C4-2B (cell line): ENCODE measurements at regions not wholly inside any gene's neighbourhood (a gene's known extent, or its start where the extent isn't known, plus 50 kb on each side); places are given as distances from the start of the nearest gene placed in this dataset.
"Not testable (repeated sequence)": the region's sequence is repeated elsewhere in the genome, so short reads cannot be mapped to it uniquely, and the experiment has no call there.

Experiments used
- ZFX ChIP-seq: fragments of 450-650 bp; IDR thresholded peaks from 2 replicates; pipeline ENCODE4 v1.6.1; 2017
- TF ChIP-seq, protein P1 (sequence below): fragments of 450-650 bp; conservative IDR thresholded peaks from 2 replicates; pipeline ENCODE4 v1.5.1; 2017; ENCODE audit warnings: mild to moderate bottlenecking

DNA sequence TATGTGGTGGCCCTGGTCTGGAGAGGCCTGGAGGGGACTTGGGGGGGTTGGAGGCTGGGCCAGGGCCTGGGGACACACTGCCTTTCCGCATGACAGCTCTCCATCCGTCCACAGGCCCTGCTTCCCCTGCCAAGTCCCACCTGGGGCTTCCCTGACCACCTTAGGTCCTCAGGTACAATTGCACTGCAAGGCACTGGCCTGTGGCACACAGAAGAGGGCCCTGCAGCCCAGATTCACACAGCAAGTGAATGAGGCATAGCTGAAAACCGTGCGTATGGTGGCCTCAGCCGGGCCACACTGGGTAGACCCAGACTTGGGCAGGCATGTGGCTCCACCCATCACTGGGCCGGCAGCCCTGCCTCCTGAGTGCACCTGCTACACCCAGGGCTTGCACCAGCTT lies 114.2 kb downstream of the TNFRSF13B start:
- TF ChIP-seq, protein P1, sequence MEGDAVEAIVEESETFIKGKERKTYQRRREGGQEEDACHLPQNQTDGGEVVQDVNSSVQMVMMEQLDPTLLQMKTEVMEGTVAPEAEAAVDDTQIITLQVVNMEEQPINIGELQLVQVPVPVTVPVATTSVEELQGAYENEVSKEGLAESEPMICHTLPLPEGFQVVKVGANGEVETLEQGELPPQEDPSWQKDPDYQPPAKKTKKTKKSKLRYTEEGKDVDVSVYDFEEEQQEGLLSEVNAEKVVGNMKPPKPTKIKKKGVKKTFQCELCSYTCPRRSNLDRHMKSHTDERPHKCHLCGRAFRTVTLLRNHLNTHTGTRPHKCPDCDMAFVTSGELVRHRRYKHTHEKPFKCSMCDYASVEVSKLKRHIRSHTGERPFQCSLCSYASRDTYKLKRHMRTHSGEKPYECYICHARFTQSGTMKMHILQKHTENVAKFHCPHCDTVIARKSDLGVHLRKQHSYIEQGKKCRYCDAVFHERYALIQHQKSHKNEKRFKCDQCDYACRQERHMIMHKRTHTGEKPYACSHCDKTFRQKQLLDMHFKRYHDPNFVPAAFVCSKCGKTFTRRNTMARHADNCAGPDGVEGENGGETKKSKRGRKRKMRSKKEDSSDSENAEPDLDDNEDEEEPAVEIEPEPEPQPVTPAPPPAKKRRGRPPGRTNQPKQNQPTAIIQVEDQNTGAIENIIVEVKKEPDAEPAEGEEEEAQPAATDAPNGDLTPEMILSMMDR, result not testable (repeated sequence)
- TF ChIP-seq ZFX, result not testable (repeated sequence)
